ENCODE measurements at regions not wholly inside any gene's neighbourhood (a gene's known extent, or its start where the extent isn't known, plus 50 kb on each side); places are given as distances from the start of the nearest gene placed in this dataset.

DNA sequence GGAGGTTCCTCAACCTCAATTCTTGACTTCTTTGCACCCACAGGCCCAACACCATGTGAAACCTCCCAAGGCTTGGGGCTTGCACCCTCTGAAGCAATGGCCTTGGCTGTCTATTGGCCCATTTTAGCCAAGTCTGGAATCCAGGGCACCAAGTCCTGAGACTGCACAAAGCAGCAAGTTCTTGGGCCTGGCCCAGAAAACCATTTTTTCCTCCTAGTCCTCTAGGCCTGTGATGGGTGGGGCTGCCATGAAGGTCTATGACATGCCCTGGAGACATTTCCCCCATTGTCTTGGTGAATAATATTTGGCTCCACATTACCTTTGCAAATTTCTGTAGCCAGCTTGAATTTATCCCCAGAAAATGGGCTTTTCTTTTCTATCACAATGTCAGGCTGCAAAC, 849.6 kb upstream of the MANEA start:
- ATAC-seq (ENCODE audit: low read depth) (no peak), DNase-seq (no peak)
- H3K4me2 ChIP-seq (replicated peaks; ENCODE audit: low read depth, low read length, poor library complexity, severe bottlenecking), result no peak overlapping the region
- Mint-ChIP-seq H3K4me3 (no peak overlapping the region), H3K27me3 (no peaks in the 10 kb centered on the region), H3K9me3 (ENCODE audit: insufficient read depth) (peaks cover 7% of the 10 kb centered on the region), H3K4me1 (no peaks in the 10 kb centered on the region), H3K27ac (no peak overlapping the region)
- no peak for TF ChIP-seq EZH2 (IDR thresholded peaks at IDR 0.05; ENCODE audit: borderline replicate concordance, insufficient read depth, low read depth, low read length, poor library complexity, severe bottlenecking)
- TF ChIP-seq, protein P1, sequence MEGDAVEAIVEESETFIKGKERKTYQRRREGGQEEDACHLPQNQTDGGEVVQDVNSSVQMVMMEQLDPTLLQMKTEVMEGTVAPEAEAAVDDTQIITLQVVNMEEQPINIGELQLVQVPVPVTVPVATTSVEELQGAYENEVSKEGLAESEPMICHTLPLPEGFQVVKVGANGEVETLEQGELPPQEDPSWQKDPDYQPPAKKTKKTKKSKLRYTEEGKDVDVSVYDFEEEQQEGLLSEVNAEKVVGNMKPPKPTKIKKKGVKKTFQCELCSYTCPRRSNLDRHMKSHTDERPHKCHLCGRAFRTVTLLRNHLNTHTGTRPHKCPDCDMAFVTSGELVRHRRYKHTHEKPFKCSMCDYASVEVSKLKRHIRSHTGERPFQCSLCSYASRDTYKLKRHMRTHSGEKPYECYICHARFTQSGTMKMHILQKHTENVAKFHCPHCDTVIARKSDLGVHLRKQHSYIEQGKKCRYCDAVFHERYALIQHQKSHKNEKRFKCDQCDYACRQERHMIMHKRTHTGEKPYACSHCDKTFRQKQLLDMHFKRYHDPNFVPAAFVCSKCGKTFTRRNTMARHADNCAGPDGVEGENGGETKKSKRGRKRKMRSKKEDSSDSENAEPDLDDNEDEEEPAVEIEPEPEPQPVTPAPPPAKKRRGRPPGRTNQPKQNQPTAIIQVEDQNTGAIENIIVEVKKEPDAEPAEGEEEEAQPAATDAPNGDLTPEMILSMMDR (IDR thresholded peaks at IDR 0.05), result no peak
- H3K9me3 ChIP-seq (ENCODE audit: control extremely low read depth in 1 of 3, control insufficient read depth in 2 of 3, insufficient read depth in 1 of 3, low read length in 2 of 3), result peaks cover 0 to 8% (median 4%) of the 10 kb centered on the region in 3 donors
- no peaks in the 10 kb centered on the region for H3K79me2 ChIP-seq (ENCODE audit: control insufficient read depth, insufficient read depth, low read length)
- no peak overlapping the region for H3K4me3 ChIP-seq (ENCODE audit: control extremely low read depth in 1 of 5, extremely low read depth in 1 of 5, insufficient read depth in 1 of 5, low read depth in 2 of 5, low read length in 4 of 5)
- H3K36me3 ChIP-seq (replicated peaks in 1 of 2; ENCODE audit: control extremely low read depth in 1 of 2, control insufficient read depth in 1 of 2, extremely low read depth in 1 of 2, insufficient read depth in 2 of 2, low read length in 1 of 2), result no peaks in the 10 kb centered on the region
- no peaks in the 10 kb centered on the region for H4K20me1 ChIP-seq (ENCODE audit: control insufficient read depth, insufficient read depth, low read length, poor library complexity, severe bottlenecking)
- no peak overlapping the region for H3K27ac ChIP-seq (ENCODE audit: low read length in 2 of 2)
- POLR2A ChIA-PET, result no interaction called here
- CTCF ChIA-PET, result no interaction called here
- no peak overlapping the region for H2AFZ ChIP-seq (ENCODE audit: insufficient read depth, low read depth, low read length, poor library complexity, severe bottlenecking)
- H3K4me1 ChIP-seq (ENCODE audit: control insufficient read depth in 2 of 2, insufficient read depth in 2 of 2, low read length in 2 of 2), result no peaks in the 10 kb centered on the region
- no peaks in the 10 kb centered on the region for H3K27me3 ChIP-seq (replicated peaks in 1 of 4; ENCODE audit: control extremely low read depth in 1 of 4, control insufficient read depth in 3 of 4, insufficient read depth in 4 of 4, low read length in 3 of 4)
- intact Hi-C loops (cut with micrococcal nuclease), result no loop called here
- no peak overlapping the region for H3K9ac ChIP-seq (ENCODE audit: low read length)

GRCh38 chr6:94721459-94721858, 855.9 kb upstream of the MANEA start:
- H3K27me3 ChIP-seq (replicated peaks in 1 of 4; ENCODE audit: control extremely low read depth in 1 of 4, control insufficient read depth in 3 of 4, insufficient read depth in 4 of 4, low read length in 3 of 4), result no peaks in the 10 kb centered on the region
- Mint-ChIP-seq H3K4me3 (no peak overlapping the region), H3K4me1 (no peaks in the 10 kb centered on the region), H3K9me3 (ENCODE audit: insufficient read depth) (peaks cover 6% of the 10 kb centered on the region), H3K27me3 (no peaks in the 10 kb centered on the region), H3K27ac (no peak overlapping the region)
- H3K4me1 ChIP-seq (ENCODE audit: control insufficient read depth in 2 of 2, insufficient read depth in 2 of 2, low read length in 2 of 2), result no peaks in the 10 kb centered on the region
- no peak for TF ChIP-seq EZH2 (IDR thresholded peaks at IDR 0.05; ENCODE audit: borderline replicate concordance, insufficient read depth, low read depth, low read length, poor library complexity, severe bottlenecking)
- TF ChIP-seq, protein P1 (IDR thresholded peaks at IDR 0.05), result no peak
- H4K20me1 ChIP-seq (ENCODE audit: control insufficient read depth, insufficient read depth, low read length, poor library complexity, severe bottlenecking), result no peaks in the 10 kb centered on the region
- DNase-seq, result no peak
- intact Hi-C loops (cut with micrococcal nuclease), result no loop called here
- H3K36me3 ChIP-seq (replicated peaks in 1 of 2; ENCODE audit: control extremely low read depth in 1 of 2, control insufficient read depth in 1 of 2, extremely low read depth in 1 of 2, insufficient read depth in 2 of 2, low read length in 1 of 2), result no peaks in the 10 kb centered on the region
- CTCF ChIA-PET, result no interaction called here
- no peak overlapping the region for H3K4me2 ChIP-seq (replicated peaks; ENCODE audit: low read depth, low read length, poor library complexity, severe bottlenecking)
- no peaks in the 10 kb centered on the region for H3K79me2 ChIP-seq (ENCODE audit: control insufficient read depth, insufficient read depth, low read length)
- H3K9ac ChIP-seq (ENCODE audit: low read length), result no peak overlapping the region
- no peak overlapping the region for H3K4me3 ChIP-seq (ENCODE audit: control extremely low read depth in 1 of 5, extremely low read depth in 1 of 5, insufficient read depth in 1 of 5, low read depth in 2 of 5, low read length in 4 of 5)
- no peak overlapping the region for H2AFZ ChIP-seq (ENCODE audit: insufficient read depth, low read depth, low read length, poor library complexity, severe bottlenecking)
- POLR2A ChIA-PET, result no interaction called here
- no peak for ATAC-seq (ENCODE audit: low read depth)
- H3K9me3 ChIP-seq (ENCODE audit: control extremely low read depth in 1 of 3, control insufficient read depth in 2 of 3, insufficient read depth in 1 of 3, low read length in 2 of 3), result peaks cover 0 to 3% (median 0%) of the 10 kb centered on the region in 3 donors
- no peak overlapping the region for H3K27ac ChIP-seq (ENCODE audit: low read length in 2 of 2)
- WGBS (ENCODE audit: insufficient coverage), result no CpG with 5 or more reads among the region's 2 CpGs

All from B cell (primary cell).